ENCODE measurements at regions not wholly inside any gene's neighbourhood (a gene's known extent, or its start where the extent isn't known, plus 50 kb on each side); places are given as distances from the start of the nearest gene placed in this dataset.
A peak's percentile ranks its signal among the peaks of the same experiment; 100 is the strongest.

DNA sequence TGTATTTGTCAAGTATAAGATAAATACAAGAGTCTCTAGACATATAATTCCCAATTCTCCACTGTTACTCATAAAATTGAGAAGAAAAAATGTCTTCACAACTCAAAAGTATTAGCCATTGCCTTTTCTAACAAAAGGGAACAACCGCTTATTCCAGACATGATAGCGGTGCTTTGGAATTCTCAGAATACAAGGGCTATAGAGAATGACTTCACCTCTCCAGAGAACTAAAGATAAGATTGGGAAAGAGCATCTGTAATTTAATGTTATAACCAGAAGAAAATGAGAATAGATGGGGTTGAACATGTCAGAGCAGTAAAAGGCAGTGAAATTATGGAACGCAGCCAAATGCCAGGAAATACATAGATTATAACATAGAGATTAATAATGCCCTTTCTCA is 730.8 kb downstream of the C6orf118 start:
- DNase-seq (ENCODE audit: low read depth in 2 of 2), result no peak

DNA sequence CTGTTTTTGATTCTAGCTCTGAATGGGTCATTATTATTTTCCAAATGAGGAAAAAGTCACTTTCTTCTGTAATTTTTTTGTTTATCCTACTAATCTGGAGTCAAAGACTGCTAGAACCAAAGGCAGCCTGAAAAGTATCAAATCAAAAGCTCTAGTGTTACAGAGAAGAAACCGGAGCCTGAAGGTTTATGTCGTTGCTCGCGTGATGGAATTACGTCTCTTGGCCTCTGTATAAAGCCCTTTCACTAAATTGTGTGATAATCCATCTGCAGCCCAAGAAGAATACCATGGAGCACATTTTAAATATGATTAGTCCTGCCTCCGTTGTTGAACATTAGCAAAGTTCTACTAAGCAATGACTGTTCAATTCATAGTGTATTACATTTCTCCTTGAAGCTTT is 738.6 kb downstream of the C6orf118 start:
- DNase-seq (ENCODE audit: low read depth in 2 of 2), result no peak

DNA sequence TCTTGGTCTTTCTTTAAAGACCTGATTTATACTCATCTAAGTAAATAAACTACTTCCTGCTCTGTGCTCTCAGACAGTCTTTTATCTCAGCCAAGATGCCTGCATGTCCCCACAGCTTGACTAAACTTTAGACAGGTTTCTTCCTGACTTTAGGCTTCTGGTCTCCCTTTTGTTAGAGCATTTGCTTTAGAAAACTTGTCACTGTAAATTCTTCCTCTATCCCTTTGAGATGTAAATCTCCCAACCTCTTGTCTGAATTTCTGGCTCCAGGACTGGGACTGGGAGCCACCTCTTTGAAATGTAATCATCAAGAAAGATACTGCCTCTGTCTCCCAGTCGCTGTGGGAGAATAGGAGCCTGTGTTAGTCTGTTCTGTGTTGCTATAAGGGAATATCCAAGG is 739.9 kb downstream of the C6orf118 start:
- DNase-seq (ENCODE audit: low read depth in 2 of 2), result no peak

DNA sequence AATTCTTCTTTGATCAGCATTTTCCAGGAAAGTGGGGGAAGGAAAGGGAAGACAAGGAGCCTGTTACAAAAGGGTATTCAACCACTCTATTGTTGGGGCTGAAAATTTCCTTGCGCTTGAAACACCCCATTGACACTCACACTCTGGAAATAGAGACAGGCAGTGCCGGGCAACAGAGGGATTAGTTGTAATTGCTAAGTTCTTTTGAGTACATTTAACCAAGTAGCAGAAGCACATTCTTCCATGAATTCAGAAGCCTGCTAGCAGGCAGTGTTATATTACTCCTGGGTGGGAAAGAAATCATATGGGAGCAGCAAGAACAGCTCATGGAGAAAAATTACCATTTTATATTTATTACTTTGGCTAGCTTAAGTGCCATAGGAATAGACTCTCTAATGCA is 745.5 kb downstream of the C6orf118 start:
- DNase-seq (ENCODE audit: low read depth in 2 of 2), result no peak

DNA sequence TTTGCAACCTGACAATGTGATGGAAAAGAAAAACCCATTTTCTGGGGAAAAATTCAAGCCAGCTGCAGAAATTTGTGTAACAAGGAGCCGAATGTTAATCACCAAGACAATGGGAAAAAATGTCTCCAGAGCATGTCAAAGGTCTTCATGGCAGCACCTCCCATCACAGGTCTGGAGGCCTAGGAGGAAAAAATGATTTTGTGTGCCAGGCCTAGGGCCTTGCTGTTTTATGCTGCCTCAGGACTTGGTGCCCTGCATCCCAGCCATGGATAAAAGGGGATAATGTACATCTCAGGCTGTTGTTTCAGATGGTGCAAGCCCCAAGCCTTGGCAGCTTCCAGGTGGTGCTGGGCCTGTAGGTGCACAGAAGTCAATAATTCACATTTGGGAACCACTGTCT is 747.7 kb downstream of the C6orf118 start:
- no peak for DNase-seq (ENCODE audit: low read depth in 2 of 2)

DNA sequence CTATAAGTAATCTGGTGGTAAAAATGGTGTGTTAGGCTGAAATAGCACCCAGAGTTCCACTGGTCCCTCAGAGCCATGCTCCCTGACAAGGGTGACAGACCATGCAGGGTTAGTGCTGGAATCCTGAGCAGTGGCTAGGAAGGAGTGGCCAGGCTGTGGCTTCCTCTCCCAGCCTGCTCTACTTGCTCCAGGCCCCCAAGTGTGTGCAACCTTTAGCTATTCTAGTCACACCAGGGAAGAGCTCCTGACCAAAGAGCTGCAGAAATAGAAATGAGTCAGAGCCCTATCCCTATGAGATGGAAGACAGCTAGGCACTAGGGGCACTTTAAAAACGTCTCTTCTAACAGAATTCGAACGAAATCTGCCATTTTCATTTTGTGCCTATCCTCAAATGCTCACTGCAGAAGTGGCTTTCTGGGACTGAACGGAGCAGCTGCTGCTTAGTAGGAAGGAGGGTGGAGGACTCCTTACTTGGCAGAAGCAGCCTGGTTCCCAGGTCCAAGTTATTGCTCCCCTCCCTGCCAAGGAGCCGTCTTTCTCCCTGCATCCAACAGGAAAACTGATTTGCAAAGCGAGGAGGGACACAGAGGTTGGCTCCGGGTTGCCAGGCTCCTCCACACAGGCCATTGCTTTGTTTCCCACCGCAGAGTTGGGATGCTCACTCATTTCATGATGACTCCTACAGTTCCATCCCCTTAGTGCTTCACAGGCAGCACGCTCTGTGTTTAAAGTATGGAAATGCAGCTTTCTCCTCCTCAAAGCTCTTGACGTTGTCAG is 754.5 kb downstream of the C6orf118 start:
- DNase-seq (ENCODE audit: low read depth in 2 of 2), result no peak

DNA sequence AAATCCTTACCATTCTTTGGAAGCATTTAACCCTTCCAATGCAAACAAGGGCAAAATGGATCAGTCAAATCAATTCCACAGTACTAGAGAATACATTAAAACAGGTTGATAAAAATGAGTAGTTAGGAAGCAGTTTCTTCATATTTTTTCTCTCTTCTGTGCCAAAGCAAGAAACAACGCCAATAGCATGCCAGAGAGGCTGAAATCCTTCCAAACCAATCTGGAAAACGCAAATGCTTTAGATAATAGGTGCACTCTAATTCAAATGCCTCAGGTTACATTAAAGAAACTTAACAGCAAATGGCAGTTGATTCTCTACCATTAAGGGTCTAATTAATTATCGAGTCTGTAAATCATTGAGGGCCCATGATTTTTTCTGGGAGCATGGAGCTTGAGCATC is 755.2 kb downstream of the C6orf118 start:
- no peak for DNase-seq (ENCODE audit: low read depth in 2 of 2)

DNA sequence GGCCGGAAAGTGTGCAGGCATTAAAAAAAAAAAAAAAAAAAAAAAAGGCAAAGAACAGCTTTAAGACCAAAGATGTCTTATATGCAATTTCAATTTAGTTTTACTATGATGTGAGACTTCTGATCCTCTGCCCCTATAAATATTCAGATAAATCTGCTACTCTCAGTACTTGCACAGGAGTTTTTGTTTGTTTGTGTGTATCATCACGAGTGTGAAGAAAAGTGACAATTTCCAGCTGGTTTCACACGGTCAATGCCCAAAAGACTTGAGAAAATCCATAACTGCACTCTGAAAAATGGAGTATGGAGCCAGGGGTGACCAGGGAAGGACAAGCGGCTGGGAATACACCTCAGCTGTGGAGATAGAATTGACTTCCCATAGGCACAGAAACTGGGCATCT is 757.7 kb downstream of the C6orf118 start:
- DNase-seq (ENCODE audit: low read depth in 2 of 2), result no peak

DNA sequence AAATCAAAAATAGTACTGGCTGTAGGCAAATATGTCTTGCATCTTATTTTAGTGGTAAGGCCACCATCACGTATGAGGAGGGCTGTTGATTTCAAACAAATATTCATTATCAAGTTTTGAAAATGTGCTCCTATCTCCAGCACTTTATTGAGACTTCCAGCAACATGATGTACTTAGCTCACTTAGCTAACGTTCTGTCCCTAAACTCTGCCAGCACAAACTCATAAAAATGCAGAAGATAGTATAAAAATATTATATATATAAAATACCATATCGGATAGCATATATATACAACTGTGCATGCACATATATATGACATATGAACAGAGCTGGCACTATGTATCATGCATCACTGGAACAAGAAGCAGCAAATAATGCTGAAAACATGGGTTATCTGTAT is 762.3 kb downstream of the C6orf118 start:
- DNase-seq (ENCODE audit: low read depth in 2 of 2), result no peak

DNA sequence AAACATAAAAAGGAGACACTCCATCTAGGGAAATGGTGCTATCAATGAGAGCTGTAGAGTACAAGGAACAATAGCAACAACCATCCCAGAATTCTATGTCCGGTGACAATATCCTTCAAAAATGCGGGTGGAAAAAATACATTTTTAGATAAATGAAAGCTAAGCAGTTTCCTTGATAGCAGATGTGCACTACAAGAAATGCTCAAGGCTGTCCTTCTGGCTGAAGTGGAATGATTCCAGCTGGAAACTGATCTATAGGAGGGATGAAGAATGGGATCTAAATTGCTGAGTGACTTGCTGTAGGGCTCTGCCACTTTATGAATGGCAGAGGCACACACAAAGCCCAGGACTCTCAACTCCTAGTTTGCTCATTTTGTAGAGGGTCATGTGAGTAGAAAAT is 763.1 kb downstream of the C6orf118 start:
- DNase-seq (ENCODE audit: low read depth in 2 of 2), result no peak

DNA sequence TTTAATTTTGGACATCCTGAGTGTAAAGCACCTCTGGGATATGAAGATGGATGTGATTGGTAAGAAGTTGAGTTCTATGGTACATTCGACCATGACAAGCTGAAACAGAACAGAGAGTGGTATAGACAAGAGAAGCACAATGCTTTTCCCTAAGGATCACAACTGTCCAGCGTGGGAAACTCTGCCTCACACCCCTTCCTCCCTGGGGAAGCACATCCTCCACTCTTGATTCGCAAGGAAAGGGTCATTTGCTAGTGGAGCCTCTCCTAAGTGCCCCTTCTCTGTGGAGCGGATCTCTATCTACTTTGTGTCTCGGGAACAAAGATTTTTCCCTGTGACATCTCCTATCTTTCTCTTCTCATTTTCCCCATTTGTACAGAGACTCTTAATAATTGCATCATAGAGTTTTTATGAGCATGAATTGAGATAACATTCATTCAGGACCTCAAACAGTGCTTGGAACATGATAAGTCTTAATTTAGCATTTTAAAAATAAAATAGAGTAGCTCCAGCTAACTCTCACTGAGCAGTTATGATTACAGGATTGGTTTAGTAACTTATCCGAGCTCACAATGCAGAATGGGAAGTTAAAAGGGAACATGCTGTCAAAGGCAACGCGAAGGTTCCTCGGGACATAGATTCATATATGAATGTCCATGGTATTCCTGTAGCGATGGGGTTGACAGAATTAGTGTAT is 775.2 kb downstream of the C6orf118 start:
- no peak for DNase-seq (ENCODE audit: low read depth in 2 of 2)

DNA sequence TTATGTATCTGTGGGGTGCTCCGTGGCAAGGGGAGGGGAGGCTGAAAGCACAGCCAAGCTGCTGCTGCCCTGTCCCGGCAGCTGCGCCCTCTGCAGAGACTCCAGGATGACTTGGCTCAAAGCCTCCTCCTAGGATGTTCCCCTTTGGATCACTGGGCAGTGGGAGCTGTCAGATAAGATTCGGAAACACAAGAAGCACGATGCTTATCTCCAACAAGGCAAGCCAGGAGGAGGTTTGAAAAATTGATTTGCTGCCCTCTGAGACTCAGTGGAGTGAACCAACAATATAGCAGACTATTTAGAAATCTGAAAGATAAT is 776.4 kb downstream of the C6orf118 start:
- no peak for DNase-seq (ENCODE audit: low read depth in 2 of 2)

DNA sequence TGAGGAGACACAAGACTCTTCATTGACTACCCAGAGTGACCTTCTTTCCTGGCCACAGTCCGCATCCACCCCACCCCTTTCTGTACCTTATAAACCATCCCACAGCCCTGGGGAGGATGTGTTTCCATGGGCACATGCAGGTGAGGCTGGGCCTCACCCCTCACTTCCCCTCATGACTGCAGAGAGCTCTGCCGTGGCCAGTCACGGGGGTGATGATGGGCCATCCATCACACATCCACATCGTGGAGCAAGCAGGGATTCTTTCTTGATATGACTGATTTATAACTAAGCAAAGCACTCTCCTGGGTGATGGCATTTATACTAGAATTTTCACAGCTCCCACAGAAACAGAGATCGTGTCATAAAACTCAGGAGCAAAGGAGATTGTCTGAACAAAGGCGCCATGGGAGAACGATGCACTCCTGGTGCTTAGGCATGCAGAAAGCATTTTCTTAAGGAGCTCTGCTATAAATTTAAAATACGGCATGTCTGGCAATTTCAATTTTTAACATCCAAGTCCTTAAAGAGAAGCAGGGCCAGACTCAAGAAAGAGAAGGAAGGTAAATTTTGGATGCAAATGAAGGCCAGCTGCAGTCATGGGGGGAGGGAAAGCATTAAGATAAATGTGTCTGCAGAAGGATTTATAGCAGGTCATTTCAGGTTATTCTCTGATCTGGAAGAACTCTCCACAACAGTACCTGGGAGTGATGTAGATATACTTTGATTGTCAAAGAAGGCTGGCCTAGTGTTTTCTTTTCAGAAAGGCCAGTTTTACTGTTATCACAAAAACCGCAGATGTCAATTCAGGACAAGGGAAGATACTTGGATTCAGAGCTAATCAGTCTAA is 777.0 kb downstream of the C6orf118 start:
- no peak for DNase-seq (ENCODE audit: low read depth in 2 of 2)

DNA sequence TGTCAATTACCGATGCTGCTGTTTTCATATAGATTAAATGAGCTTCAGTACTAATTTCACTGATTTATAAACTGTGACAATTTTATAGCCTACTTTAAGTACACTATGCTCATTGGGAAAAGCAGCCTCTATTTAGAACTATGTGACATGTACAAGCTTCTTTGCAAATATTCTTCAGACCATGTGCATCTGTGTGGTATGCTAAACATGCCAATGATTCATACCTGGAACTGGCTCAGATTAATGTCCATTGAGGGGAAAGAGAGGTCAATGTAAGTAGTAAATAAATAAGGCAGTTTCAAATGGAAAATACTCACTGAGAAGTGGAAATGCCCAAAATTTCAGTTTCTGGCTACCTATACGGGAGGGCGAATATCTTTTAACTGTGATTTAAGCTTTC is 777.7 kb downstream of the C6orf118 start:
- DNase-seq (ENCODE audit: low read depth in 2 of 2), result no peak

DNA sequence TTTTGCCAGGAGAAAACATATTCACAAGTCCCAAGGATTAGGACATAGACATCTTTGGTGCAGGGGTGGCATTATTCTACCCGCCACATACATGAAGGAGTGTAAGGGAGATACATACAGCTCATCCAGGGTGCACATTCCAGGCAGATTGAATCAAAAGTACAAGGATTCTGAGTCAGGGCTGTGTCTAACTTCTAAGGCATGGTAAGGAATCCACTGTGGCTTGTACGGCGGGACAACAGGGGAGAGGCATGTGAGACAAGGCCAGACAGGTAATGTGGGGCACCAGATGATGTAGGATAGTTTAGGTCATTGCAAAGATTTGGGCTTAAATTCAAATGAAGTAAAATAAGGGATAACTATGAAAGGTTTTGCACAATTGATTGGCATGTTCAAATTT is 780.9 kb downstream of the C6orf118 start:
- no peak for DNase-seq (ENCODE audit: low read depth in 2 of 2)

DNA sequence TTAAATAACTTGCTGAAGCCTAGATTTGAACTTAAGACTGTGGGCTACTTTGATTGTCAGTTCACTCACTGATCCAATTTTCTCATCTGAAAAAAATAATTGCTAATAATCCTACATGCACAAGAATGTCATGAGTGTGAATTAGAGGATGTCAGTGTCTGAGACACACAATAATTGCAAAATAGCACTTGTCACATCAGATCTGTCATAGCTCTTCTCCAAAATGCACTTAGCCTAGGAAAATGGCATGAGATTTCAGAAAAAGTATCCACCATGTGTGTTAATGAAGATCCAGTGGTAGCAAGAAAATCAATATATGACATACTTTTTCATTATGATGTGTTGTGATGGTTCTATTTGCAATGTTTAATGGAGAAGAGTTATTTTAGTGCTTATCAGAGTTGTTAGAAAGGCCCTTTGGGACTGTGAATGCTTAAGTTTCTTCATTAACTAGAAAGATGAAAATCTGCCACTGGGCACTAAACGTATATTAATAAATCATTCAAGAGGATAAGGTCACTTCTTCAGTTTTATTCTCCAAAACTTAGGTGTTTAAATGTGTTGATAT is 786.2 kb downstream of the C6orf118 start:
- no peak for DNase-seq (ENCODE audit: low read depth in 2 of 2)

DNA sequence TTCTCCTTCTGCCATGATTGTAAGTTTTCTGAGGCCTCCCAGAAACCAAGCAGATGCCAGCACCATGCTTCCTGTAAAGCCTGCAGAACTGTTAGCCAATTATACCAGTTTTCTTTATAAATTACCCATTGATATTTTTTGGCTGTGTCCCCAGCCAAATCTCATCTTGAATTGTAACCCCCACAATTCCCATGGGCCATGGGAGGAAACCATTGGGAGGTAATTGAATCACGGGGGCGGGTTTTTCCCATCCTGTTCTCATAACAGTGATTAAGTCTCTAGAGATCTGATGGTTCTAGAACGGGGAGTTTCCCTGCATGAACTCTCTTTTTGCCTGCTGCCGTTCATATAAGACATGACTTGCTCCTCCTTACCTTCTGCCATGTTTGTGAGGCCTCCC is 788.5 kb downstream of the C6orf118 start:
- no peak for DNase-seq (ENCODE audit: low read depth in 2 of 2)

DNA sequence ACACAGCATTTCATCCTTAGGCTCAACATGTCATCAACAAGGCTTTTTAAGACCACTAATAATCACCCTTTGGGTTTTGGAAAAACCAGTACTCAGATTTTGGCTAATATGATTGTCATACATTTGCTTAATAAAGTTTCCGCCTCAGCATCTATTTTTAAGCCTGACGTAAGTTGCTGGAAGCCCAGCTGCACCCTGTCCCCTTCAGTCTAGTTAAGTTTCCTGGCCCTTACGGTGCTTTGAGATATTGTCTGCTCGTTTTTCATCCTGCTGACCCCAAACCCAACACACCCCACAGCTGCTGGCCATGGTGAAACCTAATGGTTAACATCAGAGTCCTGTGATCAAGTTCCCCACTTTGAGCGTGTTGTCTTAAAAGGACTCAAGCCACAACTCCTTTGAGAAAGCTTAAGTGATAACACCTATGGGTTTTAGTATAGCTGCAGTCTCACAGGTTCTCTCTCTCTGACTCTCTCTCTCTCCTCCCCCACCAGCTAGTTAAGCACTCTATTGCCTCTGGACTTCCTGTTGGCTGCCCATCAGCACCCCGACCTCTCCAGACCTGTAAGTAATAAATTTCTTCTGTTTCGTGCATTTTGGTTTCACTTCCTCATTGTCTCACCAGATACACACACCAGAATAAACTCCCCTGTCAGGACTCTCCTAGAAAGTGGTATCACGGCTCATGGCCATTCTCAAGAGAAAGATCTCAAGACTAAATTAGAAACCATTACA is 802.0 kb downstream of the C6orf118 start:
- DNase-seq (ENCODE audit: low read depth in 2 of 2), result no peak

DNA sequence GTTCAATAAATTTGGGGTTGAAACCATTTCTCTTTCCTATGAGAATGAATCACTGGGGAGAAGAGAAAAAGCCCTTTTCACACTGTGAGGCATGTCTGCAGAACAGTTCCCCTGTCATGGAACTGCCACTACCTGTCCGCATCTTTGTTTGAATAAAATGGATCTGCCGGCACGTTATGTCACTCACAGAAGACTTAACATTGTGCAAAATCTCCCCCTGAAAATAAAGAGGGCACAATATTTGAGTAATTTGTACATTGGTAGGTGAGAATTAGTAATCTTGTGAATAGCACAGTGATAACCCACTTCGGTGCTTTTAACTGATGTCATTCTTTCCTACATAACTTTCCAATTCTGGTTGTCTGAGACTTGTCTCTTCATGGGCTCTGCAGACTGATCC is 804.0 kb downstream of the C6orf118 start:
- DNase-seq (ENCODE audit: low read depth in 2 of 2), result no peak

DNA sequence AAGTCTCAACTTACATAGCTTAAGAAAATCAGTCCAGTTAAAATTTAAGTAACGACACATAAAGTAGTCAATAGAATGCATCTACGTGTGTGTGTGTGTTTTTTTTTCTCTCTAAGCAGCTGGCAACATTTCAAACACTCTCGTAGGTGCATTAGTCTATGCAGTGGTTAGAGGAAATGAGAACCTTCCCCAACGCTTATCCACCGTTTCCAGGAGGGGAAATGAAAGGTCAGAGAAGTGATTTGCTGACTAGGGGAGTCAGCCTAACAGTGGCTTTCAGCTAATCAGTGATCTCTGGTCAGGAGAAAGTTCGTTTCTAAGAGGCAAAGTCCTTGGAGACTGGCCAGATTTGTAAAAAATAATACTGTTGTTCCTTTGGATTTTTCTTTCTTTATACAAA is 806.6 kb downstream of the C6orf118 start:
- peak; percentile 83 to 86 for DNase-seq (ENCODE audit: low read depth in 2 of 2)

DNA sequence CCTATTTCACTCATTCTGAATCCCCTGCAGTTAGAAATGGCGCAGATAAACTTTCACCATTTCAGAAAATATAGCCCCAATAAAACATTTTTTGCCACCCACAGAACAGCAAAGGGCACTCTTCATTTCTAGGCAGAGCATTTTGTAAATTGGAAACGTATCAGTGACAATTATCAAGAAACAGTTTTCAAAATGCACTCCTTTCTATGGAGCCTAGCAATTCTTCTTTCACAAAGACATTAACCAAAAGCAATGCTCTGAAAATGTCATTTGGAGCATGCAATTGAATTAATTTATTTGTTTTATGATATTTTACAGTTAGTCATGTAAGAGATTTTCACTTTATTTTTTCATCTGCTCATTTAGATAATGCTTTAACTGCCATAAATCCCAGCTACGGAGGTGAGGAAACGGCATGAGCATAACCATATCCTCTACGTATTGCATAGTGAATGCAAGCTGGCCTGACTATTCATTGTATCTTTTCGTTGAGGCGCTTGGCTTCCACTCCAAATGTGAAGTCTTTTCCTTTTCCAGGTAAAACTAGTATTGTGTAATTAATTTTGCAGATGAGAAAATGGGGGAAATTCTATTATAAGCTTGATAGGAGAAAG is 813.4 kb downstream of the C6orf118 start:
- DNase-seq (ENCODE audit: low read depth in 2 of 2), result no peak
